ENCODE measurements at regions not wholly inside any gene's neighbourhood (a gene's known extent, or its start where the extent isn't known, plus 50 kb on each side); places are given as distances from the start of the nearest gene placed in this dataset.

- no peak for TF ChIP-seq E2F4 (CRISPR knock-in tag; IDR thresholded peaks at IDR 0.05; ENCODE audit: borderline replicate concordance, low read depth)
Observed at GRCh38 chr14:99069946-99070345, 202.1 kb downstream of the BCL11B start (continued).

GRCh38 chr14:99072433-99072832 lies 199.6 kb downstream of the BCL11B start:
- ChIA-PET POLR2A (no interaction called here), CTCF (no interaction called here)
- H3K36me3 Mint-ChIP-seq, result no peaks in the 10 kb centered on the region
- no peak for TF ChIP-seq TCF7 (CRISPR knock-in tag; IDR thresholded peaks at IDR 0.05; ENCODE audit: low read depth)
- TF ChIP-seq ZNF281 (CRISPR knock-in tag; IDR thresholded peaks at IDR 0.05), result no peak
- no peak for TF ChIP-seq ZNF396 (CRISPR knock-in tag; IDR thresholded peaks at IDR 0.05; ENCODE audit: borderline replicate concordance)
- DNase-seq (ENCODE audit: low spot score), result no peak
- no peak for ATAC-seq
- no peak overlapping the region for H3K27ac Mint-ChIP-seq
- H3K27me3 Mint-ChIP-seq (ENCODE audit: low read depth), result no peaks in the 10 kb centered on the region
- H3K9me3 Mint-ChIP-seq, result peaks cover 16% of the 10 kb centered on the region
- no peaks in the 10 kb centered on the region for H3K4me1 Mint-ChIP-seq
- no peak overlapping the region for H3K4me3 Mint-ChIP-seq

- DNase-seq (ENCODE audit: low spot score) (no peak), ATAC-seq (no peak)
- TF ChIP-seq CREM (CRISPR knock-in tag; IDR thresholded peaks at IDR 0.05) (no peak), ATF6 (CRISPR knock-in tag; IDR thresholded peaks at IDR 0.05) (no peak), NR2C2 (CRISPR knock-in tag; IDR thresholded peaks at IDR 0.05) (no peak), CDX4 (CRISPR knock-in tag; IDR thresholded peaks at IDR 0.05; ENCODE audit: borderline replicate concordance) (no peak), RELA (CRISPR knock-in tag; IDR thresholded peaks at IDR 0.05; ENCODE audit: borderline replicate concordance) (no peak), ZNF425 (CRISPR knock-in tag; conservative IDR thresholded peaks at IDR 0.05) (no peak), ZNF416 (CRISPR knock-in tag; IDR thresholded peaks at IDR 0.05) (no peak)
- ChIA-PET POLR2A (no interaction called here), CTCF (interaction anchor here (1.1 kb wide), 1 partner anchor 37 kb away, joined by 3 read pairs; no protein-coding TSS in a partner anchor)
- Mint-ChIP-seq H3K4me1 (no peaks in the 10 kb centered on the region), H3K27ac (no peak overlapping the region), H3K27me3 (ENCODE audit: low read depth) (no peaks in the 10 kb centered on the region), H3K4me3 (no peak overlapping the region), H3K9me3 (peaks cover 16% of the 10 kb centered on the region), H3K36me3 (no peaks in the 10 kb centered on the region)
Observed at GRCh38 chr14:99072956-99073355, 199.0 kb downstream of the BCL11B start.

GRCh38 chr14:99073431-99073830 lies 198.6 kb downstream of the BCL11B start:
- H3K4me3 Mint-ChIP-seq, result no peak overlapping the region
- no peaks in the 10 kb centered on the region for H3K36me3 Mint-ChIP-seq
- peaks cover 16% of the 10 kb centered on the region for H3K9me3 Mint-ChIP-seq
- no peak overlapping the region for H3K27ac Mint-ChIP-seq
- no peaks in the 10 kb centered on the region for H3K4me1 Mint-ChIP-seq
- ATAC-seq (no peak), DNase-seq (ENCODE audit: low spot score) (no peak)
- CTCF ChIA-PET, result interaction anchor here (1.1 kb wide), 1 partner anchor 38 kb away, joined by 3 read pairs; no protein-coding TSS in a partner anchor
- no peaks in the 10 kb centered on the region for H3K27me3 Mint-ChIP-seq (ENCODE audit: low read depth)
- POLR2A ChIA-PET, result no interaction called here
- no peak for TF ChIP-seq FOXP4 (CRISPR knock-in tag; IDR thresholded peaks at IDR 0.05)

Measured in WTC11 (cell line).